Adrenal gland (tissue), 5 donors: ENCODE measurements at regions not wholly inside any gene's neighbourhood (a gene's known extent, or its start where the extent isn't known, plus 50 kb on each side); places are given as distances from the start of the nearest gene placed in this dataset.

Experiments
- CTCF ChIP-seq, 6 experiments: fragments of 450-650 bp in 4 of 6; fragments of 200-600 bp in 2 of 6; sonication (generic) in 1 of 6; IDR thresholded peaks; 1 replicate in 5 of 6; 2 replicates in 1 of 6; pipeline versions ENCODE4 v1.5.1 to v1.8.0; 2016 to 2021; ENCODE audit warnings: antibody characterized with exemption in 6 of 6, mild to moderate bottlenecking in 2 of 6, moderate library complexity in 1 of 6
- POLR2A ChIP-seq, 2 donors: fragments of 450-650 bp; IDR thresholded peaks; one replicate each; pipeline ENCODE4 v1.6.1; 2017; ENCODE audit warnings: antibody characterized with exemption in 2 of 2, mild to moderate bottlenecking in 2 of 2, moderate library complexity in 1 of 2
- donor health status: DM: no; HTN: no; CAD: no.

GRCh38 chr13:23969647-23970046, 72.3 kb upstream of the C1QTNF9B start:
- TF ChIP-seq POLR2A (IDR thresholded peaks at IDR 0.05) (no peak), CTCF (IDR thresholded peaks at IDR 0.05) (no peak)
